ENCODE measurements at regions not wholly inside any gene's neighbourhood (a gene's known extent, or its start where the extent isn't known, plus 50 kb on each side); places are given as distances from the start of the nearest gene placed in this dataset.

- DNase-seq (ENCODE audit: low spot score in 2 of 2): no peak
- no peak overlapping the region for H3K4me3 ChIP-seq (ENCODE audit: low read depth, poor library complexity, severe bottlenecking)
- TF ChIP-seq, protein P1, sequence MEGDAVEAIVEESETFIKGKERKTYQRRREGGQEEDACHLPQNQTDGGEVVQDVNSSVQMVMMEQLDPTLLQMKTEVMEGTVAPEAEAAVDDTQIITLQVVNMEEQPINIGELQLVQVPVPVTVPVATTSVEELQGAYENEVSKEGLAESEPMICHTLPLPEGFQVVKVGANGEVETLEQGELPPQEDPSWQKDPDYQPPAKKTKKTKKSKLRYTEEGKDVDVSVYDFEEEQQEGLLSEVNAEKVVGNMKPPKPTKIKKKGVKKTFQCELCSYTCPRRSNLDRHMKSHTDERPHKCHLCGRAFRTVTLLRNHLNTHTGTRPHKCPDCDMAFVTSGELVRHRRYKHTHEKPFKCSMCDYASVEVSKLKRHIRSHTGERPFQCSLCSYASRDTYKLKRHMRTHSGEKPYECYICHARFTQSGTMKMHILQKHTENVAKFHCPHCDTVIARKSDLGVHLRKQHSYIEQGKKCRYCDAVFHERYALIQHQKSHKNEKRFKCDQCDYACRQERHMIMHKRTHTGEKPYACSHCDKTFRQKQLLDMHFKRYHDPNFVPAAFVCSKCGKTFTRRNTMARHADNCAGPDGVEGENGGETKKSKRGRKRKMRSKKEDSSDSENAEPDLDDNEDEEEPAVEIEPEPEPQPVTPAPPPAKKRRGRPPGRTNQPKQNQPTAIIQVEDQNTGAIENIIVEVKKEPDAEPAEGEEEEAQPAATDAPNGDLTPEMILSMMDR (IDR thresholded peaks at IDR 0.05): no peak
- TF ChIP-seq POLR2A (IDR thresholded peaks at IDR 0.05): no peak
- intact Hi-C loops (cut with DNase I; ENCODE audit: low total_unique reads): no loop called here
These were observed 103.7 kb upstream of the EEA1 start for GRCh38 chr12:93032758-93033157.

DNA sequence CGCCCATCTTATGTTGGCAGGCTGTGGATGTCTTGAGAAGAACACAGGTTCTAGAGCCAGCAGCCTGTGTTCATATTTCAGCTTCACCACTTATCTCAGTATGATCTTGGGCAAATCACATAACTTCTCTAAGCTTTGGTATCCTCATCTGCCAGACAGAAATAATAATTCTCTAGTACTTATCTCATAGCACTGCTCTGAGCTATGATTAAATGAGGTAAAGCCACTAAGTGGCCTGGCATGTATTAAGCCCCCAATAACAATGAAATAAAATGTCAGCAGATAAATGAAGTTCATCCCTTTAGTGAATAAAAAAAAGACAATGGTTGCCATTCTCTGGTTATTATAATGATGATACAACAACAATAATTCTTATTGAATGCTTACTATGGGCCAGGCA, 104.9 kb upstream of the EEA1 start:
- TF ChIP-seq, protein P1 (IDR thresholded peaks at IDR 0.05): no peak
- no peak for TF ChIP-seq POLR2A (IDR thresholded peaks at IDR 0.05)
- DNase-seq (ENCODE audit: low spot score in 2 of 2): no peak
- no peak overlapping the region for H3K4me3 ChIP-seq (ENCODE audit: low read depth, poor library complexity, severe bottlenecking)
- intact Hi-C loops (cut with DNase I; ENCODE audit: low total_unique reads): no loop called here
- 54 to 79% methylated on average over 1 of the region's 1 CpG for WGBS, 2 donors

DNA sequence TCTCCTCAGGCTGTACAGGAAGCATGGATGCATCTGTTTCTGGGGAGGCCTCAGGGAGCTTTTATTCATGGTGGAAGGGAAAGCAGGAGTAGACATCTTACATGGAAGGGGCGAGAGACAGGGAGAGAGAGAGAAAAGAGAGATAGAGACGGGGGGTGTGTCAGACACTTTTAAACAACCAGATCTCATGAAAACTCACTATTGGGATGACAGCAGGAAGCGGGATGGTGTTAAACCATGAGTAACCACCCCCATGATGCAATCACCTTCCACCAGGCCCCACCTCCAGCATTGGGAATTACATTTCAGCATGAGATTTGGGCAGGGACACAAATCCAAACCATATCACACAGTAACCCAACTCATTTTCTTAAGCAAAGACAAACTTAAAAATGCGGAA, 110.0 kb upstream of the EEA1 start:
- H3K4me3 ChIP-seq (ENCODE audit: low read depth, poor library complexity, severe bottlenecking): no peak overlapping the region
- whole genome bisulfite sequencing, 2 donors: 72 to 77% methylated on average over 4 of the region's 4 CpGs
- intact Hi-C loops (cut with DNase I; ENCODE audit: low total_unique reads): no loop called here
- DNase-seq (ENCODE audit: low spot score in 2 of 2): no peak
- TF ChIP-seq POLR2A (IDR thresholded peaks at IDR 0.05): no peak
- TF ChIP-seq, protein P1 (IDR thresholded peaks at IDR 0.05): no peak

DNA sequence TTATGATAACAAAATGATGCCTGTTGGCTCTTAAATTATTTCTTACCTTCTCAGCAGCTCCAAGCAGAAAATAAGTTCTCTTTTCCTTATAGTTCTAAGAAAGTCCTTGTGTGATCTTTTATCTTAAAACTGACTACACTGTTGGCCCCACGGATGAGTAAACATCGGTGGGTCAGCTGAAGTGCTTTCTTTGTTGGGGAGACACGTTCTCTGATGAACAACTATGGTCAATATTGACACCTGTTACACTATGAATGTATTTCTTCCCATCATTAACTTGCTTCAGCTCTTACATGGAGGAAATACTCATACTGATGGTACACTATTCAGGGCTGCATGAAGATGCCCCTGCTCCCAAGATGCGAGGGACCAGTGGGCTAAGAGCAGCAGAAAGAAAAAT, 110.8 kb upstream of the EEA1 start:
- no peak for TF ChIP-seq POLR2A (IDR thresholded peaks at IDR 0.05)
- TF ChIP-seq, protein P1 (IDR thresholded peaks at IDR 0.05): no peak
- 86 to 94% methylated on average over 4 of the region's 4 CpGs for WGBS, 2 donors
- intact Hi-C loops (cut with DNase I; ENCODE audit: low total_unique reads): no loop called here
- DNase-seq (ENCODE audit: low spot score in 2 of 2): no peak
- no peak overlapping the region for H3K4me3 ChIP-seq (ENCODE audit: low read depth, poor library complexity, severe bottlenecking)

DNA sequence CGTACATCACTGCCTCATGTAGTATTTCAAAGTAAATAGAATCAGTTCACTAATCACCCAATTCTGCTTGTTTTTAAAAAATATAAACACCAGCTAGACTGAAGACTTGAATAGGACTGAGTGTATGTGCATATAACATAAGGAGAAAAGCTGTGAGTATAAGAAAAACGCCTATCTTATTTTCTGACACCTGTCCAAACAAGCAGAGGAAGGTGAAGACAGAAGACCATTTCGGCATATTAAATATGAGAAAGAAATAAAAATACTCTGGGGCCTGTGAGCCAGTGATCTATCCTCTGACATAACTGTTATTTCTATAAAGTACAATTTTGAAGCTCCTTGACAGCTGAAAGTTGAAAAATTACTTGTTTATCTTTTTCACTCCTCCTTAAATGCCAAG, 111.3 kb upstream of the EEA1 start:
- DNase-seq (ENCODE audit: low spot score in 2 of 2): no peak
- intact Hi-C loops (cut with DNase I; ENCODE audit: low total_unique reads): no loop called here
- TF ChIP-seq, protein P1 (IDR thresholded peaks at IDR 0.05): no peak
- TF ChIP-seq POLR2A (IDR thresholded peaks at IDR 0.05): no peak
- WGBS, 2 donors: 75 to 86% methylated on average over 3 of the region's 3 CpGs
- no peak overlapping the region for H3K4me3 ChIP-seq (ENCODE audit: low read depth, poor library complexity, severe bottlenecking)

DNA sequence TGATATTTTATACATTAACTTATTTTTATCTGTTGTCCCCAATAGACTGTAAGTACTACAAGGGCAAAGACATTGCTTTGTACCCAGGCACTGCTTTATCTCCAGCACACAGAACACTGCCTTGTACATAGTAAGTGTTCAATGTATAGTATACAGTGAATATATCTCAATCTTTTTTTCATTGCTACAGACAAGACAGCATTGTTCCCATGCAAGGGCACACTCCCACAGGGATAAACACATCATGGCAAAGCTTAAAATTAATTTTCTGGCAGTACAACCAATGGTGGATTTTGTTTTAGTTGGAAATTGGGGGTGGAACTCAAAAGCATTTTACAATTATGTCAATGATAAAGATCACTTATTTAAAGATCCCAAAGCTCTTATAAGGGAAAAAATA, 112.3 kb upstream of the EEA1 start:
- no peak overlapping the region for H3K4me3 ChIP-seq (ENCODE audit: low read depth, poor library complexity, severe bottlenecking)
- intact Hi-C loops (cut with DNase I; ENCODE audit: low total_unique reads): no loop called here
- no peak for TF ChIP-seq POLR2A (IDR thresholded peaks at IDR 0.05)
- TF ChIP-seq, protein P1 (IDR thresholded peaks at IDR 0.05): no peak
- no peak for DNase-seq (ENCODE audit: low spot score in 2 of 2)
